H54 (cell line): ENCODE measurements at regions not wholly inside any gene's neighbourhood (a gene's known extent, or its start where the extent isn't known, plus 50 kb on each side); places are given as distances from the start of the nearest gene placed in this dataset.
A peak's percentile ranks its signal among the peaks of the same experiment; 100 is the strongest.
"Not testable (repeated sequence)": the region's sequence is repeated elsewhere in the genome, so short reads cannot be mapped to it uniquely, and the experiment has no call there.

Experiments used
- DNase-seq: peaks from one replicate; pipeline ENCODE4 v3.0.0; 2011; ENCODE audit warnings: low spot score, mixed read lengths; ENCODE audit not compliant: insufficient read length
- FAIRE-seq: peaks from 3 replicates; lab custom pipeline; 2011; peaks lifted over from hg19 to GRCh38; lab: Jason Lieb, UNC
- POLR2A ChIP-seq: IDR thresholded peaks from 2 replicates; pipeline ENCODE4 v1.6.1; 2011; ENCODE audit warnings: low read depth, mild to moderate bottlenecking, low read length

DNA sequence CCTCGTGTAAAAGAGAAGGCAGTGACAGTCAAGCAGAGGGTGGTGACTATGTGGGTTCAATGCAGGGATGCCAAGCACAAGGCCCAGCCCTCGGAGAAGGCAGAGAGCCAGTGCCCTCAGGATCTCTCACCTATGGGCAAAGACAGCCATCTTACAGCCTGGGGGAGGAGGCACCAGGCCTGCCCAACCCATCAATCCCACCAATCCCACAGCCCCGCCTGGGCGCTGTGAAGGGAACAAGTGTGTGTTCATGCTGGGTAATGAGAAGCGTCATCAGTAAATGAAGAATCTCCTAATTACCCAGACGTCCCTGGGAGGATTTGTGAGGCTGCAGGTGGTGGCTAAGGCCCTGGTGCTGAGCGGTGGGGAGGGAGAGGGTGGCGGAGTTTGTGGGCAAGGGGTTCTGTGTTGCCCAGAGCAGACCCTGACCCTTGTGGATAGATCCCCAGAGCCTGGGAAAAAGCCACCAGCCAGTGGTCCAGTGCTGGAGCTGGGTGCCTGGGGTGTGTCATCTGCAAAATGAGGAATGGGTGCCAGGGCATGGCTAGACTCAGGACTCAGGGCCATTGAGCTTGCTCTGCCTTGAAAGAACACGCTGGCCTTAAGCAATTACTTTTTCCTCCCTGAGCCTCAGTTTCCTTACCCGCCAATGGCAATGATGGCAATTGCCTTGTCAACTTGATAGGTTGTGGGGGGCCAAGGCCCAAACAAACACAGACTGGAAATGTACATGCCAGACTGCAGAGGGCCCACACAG is 128.1 kb upstream of the UNC5B start:
- DNase-seq (peak; percentile 0), FAIRE-seq (no peak)
- TF ChIP-seq POLR2A = no peak

DNA sequence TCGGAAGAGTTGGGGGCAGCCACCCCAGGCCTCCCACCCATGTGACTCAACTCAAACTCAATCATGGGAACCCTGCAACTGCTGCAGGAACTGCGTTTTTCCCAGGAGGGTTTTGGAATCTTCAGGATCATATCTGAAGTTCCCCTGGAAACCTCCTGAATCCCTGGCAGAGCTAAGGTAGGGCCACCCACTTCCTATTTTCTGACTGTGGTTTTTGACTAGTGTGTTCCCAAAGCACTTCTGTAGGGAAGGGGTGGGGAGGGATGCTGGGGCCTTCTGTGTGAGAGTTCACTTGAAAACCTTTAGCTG is 127.6 kb upstream of the UNC5B start:
- DNase-seq (no peak), FAIRE-seq (no peak)
- TF ChIP-seq POLR2A = no peak

GRCh38 chr10:71085689-71086438 is 126.5 kb upstream of the UNC5B start:
- FAIRE-seq (no peak), DNase-seq (peak; percentile 1)
- TF ChIP-seq POLR2A = no peak

- TF ChIP-seq POLR2A = no peak
- DNase-seq = no peak
- no peak for FAIRE-seq
Observed at GRCh38 chr10:71086439-71087080, 125.8 kb upstream of the UNC5B start.

DNA sequence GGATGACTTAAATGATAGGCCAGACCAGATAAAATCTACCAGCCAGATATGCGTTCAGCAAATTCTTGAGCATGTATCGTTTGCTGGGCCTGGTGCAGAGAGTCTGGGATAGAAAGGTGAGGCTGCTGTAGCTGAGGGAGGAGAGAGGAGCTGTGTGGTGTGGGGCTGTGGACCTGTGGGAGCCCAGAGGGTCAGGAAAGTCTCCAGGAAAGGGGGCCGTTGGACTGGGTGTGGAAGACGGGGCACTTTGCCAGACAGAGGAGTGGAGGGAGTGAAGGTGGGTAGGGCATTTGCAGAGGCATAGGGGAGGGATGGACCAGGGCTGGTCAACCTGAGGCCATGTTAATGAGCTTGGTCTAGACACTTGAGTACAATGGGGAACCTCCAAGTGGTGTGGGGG is 124.7 kb upstream of the UNC5B start:
- no peak for TF ChIP-seq POLR2A
- no peak for FAIRE-seq
- no peak for DNase-seq

DNA sequence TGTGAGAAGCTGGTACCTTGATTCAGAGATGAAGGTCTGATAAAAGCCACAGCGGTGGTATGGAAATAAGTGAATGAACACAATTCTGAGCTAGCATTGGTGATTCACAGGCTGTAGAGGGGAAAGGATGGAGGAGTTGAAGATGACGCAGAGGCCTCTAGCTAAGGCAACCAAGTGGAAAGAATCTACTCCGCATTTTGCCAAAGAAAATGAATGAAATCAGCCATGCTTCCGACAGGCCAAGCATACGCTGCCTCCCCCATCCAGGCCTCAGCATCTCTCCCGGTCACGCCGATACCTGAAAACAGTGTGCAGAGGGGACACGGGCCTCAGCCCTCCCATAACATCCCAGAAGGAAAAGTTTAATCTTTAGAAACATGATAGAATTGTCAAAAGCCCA is 124.3 kb upstream of the UNC5B start:
- FAIRE-seq (no peak), DNase-seq (no peak)
- TF ChIP-seq POLR2A = no peak

GRCh38 chr10:71088578-71088977 is 123.8 kb upstream of the UNC5B start:
- not testable (repeated sequence) for FAIRE-seq, DNase-seq

GRCh38 chr10:71089162-71089561 is 123.2 kb upstream of the UNC5B start:
- DNase-seq (no peak), FAIRE-seq (no peak)
- TF ChIP-seq POLR2A = no peak

- DNase-seq = no peak
- FAIRE-seq = no peak
- TF ChIP-seq POLR2A = no peak
Observed at GRCh38 chr10:71090330-71090729, 122.0 kb upstream of the UNC5B start.

DNA sequence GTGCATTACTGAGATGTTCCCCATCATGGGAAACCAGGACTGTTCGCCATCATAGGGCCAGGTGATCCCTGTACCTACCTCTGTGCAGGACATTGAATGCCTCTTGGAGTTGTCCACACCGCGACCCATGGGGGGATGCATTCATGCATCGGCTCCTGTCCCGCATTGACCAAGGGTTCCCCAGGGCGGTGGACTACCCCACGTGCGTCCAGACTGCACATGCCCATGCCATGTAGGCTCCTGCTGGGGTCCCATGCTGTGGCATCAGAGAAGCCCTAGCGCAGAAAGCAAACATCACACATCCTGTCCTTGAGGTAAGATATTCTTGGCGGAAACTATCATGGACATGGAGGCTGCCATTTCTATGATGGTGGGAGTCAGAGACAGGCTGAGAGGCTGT is 121.6 kb upstream of the UNC5B start:
- no peak for DNase-seq
- TF ChIP-seq POLR2A = no peak
- no peak for FAIRE-seq

GRCh38 chr10:71092812-71093401 is 119.5 kb upstream of the UNC5B start:
- FAIRE-seq (no peak), DNase-seq (no peak)
- TF ChIP-seq POLR2A = no peak

GRCh38 chr10:71093531-71093930 is 118.8 kb upstream of the UNC5B start:
- FAIRE-seq (no peak), DNase-seq (no peak)
- no peak for TF ChIP-seq POLR2A

DNA sequence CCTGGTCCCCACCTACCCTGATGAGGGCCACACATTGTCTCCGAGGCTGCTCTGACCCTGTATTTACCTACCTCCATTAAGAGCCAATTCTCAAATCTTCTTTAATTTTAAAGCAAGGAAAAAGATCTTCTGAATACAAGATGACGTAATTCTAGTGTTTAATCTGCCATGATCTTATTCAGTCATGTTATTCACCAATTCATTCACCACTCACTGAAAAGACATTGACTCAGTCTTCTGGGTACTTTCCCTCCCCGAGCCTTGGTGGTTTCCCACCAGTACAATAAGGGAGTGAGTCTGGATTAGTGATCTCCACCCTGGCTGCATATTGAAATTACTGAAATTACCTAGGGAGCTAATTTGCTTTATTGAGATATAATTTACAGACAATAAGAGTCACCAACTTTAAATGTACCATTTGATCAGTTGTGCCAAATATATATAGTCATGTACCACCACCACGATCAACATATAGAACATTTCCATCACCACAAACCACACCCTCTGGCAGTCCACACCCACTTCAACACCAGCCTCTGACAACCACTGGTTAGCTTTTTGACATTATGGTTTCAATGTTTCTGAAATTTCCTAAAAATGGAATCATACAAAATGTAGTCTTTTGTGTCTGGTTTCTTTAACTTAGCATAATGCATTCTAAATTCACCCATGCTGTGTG is 117.5 kb upstream of the UNC5B start:
- FAIRE-seq (no peak), DNase-seq (no peak)
- TF ChIP-seq POLR2A = no peak
